IPS-20b (cell line): ENCODE measurements at regions not wholly inside any gene's neighbourhood (a gene's known extent, or its start where the extent isn't known, plus 50 kb on each side); places are given as distances from the start of the nearest gene placed in this dataset.
"Not testable (repeated sequence)": the region's sequence is repeated elsewhere in the genome, so short reads cannot be mapped to it uniquely, and the experiment has no call there.

ENCODE experiments used
- H3K27ac ChIP-seq: one replicate; pipeline ENCODE4 v1.5.1; 2013; ENCODE audit warnings: low read length
- H3K27me3 ChIP-seq: 2 replicates; pipeline ENCODE4 v1.6.1; 2013; ENCODE audit warnings: mild to moderate bottlenecking, low read length, inconsistent platforms; ENCODE audit not compliant: insufficient read depth
- H3K36me3 ChIP-seq: 2 replicates; pipeline ENCODE4 v1.6.1; 2013; ENCODE audit warnings: low read depth, mild to moderate bottlenecking, inconsistent platforms, low read length, moderate library complexity; ENCODE audit not compliant: insufficient read depth
- H3K4me1 ChIP-seq: 2 replicates; pipeline ENCODE4 v1.6.1; 2013; ENCODE audit warnings: mild to moderate bottlenecking, control low read depth, inconsistent platforms, low read length, moderate library complexity; ENCODE audit not compliant: insufficient read depth
- H3K4me3 ChIP-seq: 2 replicates; pipeline ENCODE4 v1.5.1; 2013; ENCODE audit warnings: mild to moderate bottlenecking, low read length, inconsistent platforms
- H3K9ac ChIP-seq: 2 replicates; pipeline ENCODE4 v1.6.1; 2013; ENCODE audit warnings: low read depth, mild to moderate bottlenecking, inconsistent platforms, low read length, moderate library complexity
- H3K9me3 ChIP-seq: 2 replicates; pipeline ENCODE4 v1.6.1; 2013; ENCODE audit warnings: mild to moderate bottlenecking, low read depth, low read length, inconsistent platforms; ENCODE audit not compliant: insufficient read depth

GRCh38 chr1:187038784-187039183, 210.0 kb downstream of the PLA2G4A start:
- H3K36me3 ChIP-seq = no peaks in the 10 kb centered on the region
- H3K4me3 ChIP-seq = no peak overlapping the region
- H3K4me1 ChIP-seq = no peaks in the 10 kb centered on the region
- no peaks in the 10 kb centered on the region for H3K27me3 ChIP-seq
- peaks cover 8% of the 10 kb centered on the region; the same call in 1 of the 2 replicates for H3K9me3 ChIP-seq
- no peak overlapping the region for H3K9ac ChIP-seq
- no peak overlapping the region for H3K27ac ChIP-seq

GRCh38 chr1:187041104-187041503, 212.4 kb downstream of the PLA2G4A start:
- H3K27ac ChIP-seq = no peak overlapping the region
- no peak overlapping the region for H3K9ac ChIP-seq
- H3K27me3 ChIP-seq = no peaks in the 10 kb centered on the region; the same call in 1 of the 2 replicates
- peaks cover 8% of the 10 kb centered on the region; the same call in 1 of the 2 replicates for H3K9me3 ChIP-seq
- H3K4me1 ChIP-seq = 0 out of 2 replicates have a peak, but pooled peaks cover 1% of the 10 kb centered on the region
- H3K4me3 ChIP-seq = no peak overlapping the region
- no peaks in the 10 kb centered on the region for H3K36me3 ChIP-seq

DNA sequence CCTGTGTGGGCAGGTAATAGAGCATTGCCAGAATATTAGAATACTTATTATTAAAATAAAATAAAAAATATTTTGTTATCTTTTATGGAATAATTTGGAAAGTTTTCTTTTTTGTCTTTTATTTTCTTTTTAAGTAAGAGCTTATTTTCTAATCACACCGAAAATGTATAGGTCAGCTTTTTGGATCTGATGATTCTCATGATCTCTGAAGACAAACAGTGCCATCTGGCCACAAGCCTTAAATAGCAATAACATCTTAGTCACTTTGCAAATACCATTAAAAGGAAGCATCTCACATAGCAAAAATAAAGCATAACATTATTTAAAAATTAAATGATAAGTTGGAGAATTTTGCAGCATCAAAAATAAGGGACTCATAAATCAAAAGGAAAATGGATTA, 213.8 kb downstream of the PLA2G4A start:
- no peaks in the 10 kb centered on the region for H3K36me3 ChIP-seq
- no peak overlapping the region for H3K4me3 ChIP-seq
- H3K9me3 ChIP-seq = peaks cover 8% of the 10 kb centered on the region; the same call in 1 of the 2 replicates
- H3K27me3 ChIP-seq = peaks cover 8% of the 10 kb centered on the region; the same call in 1 of the 2 replicates
- H3K27ac ChIP-seq = no peak overlapping the region
- H3K9ac ChIP-seq = no peak overlapping the region
- H3K4me1 ChIP-seq = peaks cover 6% of the 10 kb centered on the region

- H3K27me3 ChIP-seq, H3K4me3 ChIP-seq, H3K9me3 ChIP-seq, H3K27ac ChIP-seq, H3K36me3 ChIP-seq, H3K9ac ChIP-seq: not testable (repeated sequence)
- H3K4me1 ChIP-seq = peaks cover 13% of the 10 kb centered on the region
Observed at GRCh38 chr1:187043433-187043832, 214.7 kb downstream of the PLA2G4A start.

DNA sequence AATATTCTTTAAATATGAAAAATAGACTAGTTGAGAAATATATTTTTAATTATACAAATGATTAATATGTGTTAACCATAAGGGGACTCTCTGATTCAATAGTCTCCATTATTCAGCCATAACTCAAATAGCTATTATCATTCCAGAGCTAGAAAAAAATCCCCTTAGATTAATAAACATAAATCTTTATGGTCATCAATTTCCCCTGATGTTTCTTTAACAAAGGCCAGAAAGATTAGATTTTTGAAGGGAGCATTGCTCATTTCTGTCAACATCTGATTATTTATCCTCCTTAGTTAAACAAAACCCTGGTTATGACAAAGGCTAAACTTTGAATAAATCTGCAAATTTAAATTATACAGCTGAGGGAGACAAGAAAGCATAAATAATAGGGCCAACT, 215.7 kb downstream of the PLA2G4A start:
- no peak overlapping the region for H3K9ac ChIP-seq
- H3K27me3 ChIP-seq = peaks cover 8% of the 10 kb centered on the region; the same call in 1 of the 2 replicates
- H3K27ac ChIP-seq = no peak overlapping the region
- H3K4me3 ChIP-seq = no peak overlapping the region
- no peaks in the 10 kb centered on the region for H3K9me3 ChIP-seq
- H3K36me3 ChIP-seq = no peaks in the 10 kb centered on the region
- H3K4me1 ChIP-seq = peaks cover 16% of the 10 kb centered on the region

DNA sequence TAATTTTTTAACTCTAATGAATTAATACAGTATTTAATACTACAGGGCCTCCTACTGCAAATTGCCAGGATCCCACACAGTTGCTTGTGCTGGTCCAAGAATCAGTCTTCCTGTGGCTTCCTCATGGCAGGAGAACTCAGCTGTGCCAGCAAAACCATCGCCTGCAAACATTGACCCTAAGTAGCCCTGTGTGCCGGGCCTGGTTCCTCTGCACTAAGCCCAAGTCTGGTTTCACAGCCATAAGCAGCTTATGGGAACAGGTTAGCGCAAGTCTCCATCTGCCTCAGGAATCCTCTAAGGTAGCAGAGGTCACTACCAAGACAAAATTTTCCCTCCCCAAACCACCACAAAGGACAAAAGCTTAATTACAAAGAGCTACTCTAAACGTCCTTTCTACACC, 216.6 kb downstream of the PLA2G4A start:
- Histone ChIP-seq H3K9me3 (no peaks in the 10 kb centered on the region), H3K36me3 (no peaks in the 10 kb centered on the region), H3K4me3 (no peak overlapping the region), H3K27me3 (peaks cover 8% of the 10 kb centered on the region; the same call in 1 of the 2 replicates), H3K9ac (no peak overlapping the region), H3K4me1 (peaks cover 16% of the 10 kb centered on the region), H3K27ac (no peak overlapping the region)

DNA sequence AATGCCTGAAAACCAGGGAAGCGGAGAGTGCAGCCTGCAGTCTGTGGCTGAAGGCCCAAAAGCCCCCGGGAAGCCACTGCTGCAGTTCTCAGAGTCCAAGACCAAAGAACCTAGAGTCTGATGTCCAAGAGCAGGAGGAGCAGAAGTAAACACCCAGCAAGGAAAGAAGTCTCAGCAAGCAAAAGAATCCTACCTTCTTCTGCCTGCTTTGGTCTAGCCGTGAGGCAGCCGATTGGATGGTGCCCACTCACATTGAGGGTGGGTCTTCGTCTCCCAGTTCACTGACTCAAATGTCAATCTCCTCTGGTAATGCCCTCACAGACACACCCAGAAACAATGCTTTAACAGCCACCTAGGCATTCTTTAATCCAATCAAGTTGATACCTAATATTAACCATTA, 217.5 kb downstream of the PLA2G4A start:
- Histone ChIP-seq H3K9ac (no peak overlapping the region), H3K27ac (no peak overlapping the region), H3K4me3 (no peak overlapping the region), H3K27me3 (peaks cover 8% of the 10 kb centered on the region; the same call in 1 of the 2 replicates), H3K9me3 (no peaks in the 10 kb centered on the region), H3K4me1 (peaks cover 16% of the 10 kb centered on the region), H3K36me3 (no peaks in the 10 kb centered on the region)

GRCh38 chr1:187047298-187047697, 218.5 kb downstream of the PLA2G4A start:
- Histone ChIP-seq H3K9ac (no peak overlapping the region), H3K4me1 (peaks cover 16% of the 10 kb centered on the region), H3K9me3 (no peaks in the 10 kb centered on the region), H3K4me3 (peak overlapping the region; percentile 40), H3K36me3 (no peaks in the 10 kb centered on the region), H3K27ac (no peak overlapping the region), H3K27me3 (peaks cover 8% of the 10 kb centered on the region; the same call in 1 of the 2 replicates)

- no peak overlapping the region for H3K9ac ChIP-seq
- H3K9me3 ChIP-seq = no peaks in the 10 kb centered on the region
- peaks cover 3% of the 10 kb centered on the region; the same call in 1 of the 2 replicates for H3K27me3 ChIP-seq
- H3K4me1 ChIP-seq = peaks cover 19% of the 10 kb centered on the region
- no peak overlapping the region for H3K4me3 ChIP-seq
- H3K27ac ChIP-seq = no peak overlapping the region
- no peaks in the 10 kb centered on the region for H3K36me3 ChIP-seq
Observed at GRCh38 chr1:187051618-187052232, 223.0 kb downstream of the PLA2G4A start.

DNA sequence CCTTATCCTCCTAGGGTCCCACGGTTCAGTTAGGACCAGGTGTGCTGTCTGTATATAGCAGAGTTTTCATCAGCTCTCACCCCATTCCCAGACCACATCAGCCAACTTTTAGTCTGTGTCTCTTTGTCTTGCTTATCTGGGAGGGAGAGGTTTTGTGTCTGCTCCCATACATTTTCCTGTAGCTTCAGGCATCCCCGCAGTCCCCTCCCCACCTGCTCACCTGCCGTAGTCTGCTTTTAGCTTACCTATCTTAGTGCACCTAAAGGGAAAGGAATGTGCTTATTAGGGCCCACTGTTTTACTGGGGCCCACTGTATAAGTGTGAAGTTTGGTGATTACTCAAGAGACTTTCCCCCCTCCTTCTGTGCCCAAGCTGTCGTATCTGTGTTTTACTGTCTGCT, 225.1 kb downstream of the PLA2G4A start:
- Histone ChIP-seq H3K27me3 (no peaks in the 10 kb centered on the region), H3K36me3 (no peaks in the 10 kb centered on the region)

DNA sequence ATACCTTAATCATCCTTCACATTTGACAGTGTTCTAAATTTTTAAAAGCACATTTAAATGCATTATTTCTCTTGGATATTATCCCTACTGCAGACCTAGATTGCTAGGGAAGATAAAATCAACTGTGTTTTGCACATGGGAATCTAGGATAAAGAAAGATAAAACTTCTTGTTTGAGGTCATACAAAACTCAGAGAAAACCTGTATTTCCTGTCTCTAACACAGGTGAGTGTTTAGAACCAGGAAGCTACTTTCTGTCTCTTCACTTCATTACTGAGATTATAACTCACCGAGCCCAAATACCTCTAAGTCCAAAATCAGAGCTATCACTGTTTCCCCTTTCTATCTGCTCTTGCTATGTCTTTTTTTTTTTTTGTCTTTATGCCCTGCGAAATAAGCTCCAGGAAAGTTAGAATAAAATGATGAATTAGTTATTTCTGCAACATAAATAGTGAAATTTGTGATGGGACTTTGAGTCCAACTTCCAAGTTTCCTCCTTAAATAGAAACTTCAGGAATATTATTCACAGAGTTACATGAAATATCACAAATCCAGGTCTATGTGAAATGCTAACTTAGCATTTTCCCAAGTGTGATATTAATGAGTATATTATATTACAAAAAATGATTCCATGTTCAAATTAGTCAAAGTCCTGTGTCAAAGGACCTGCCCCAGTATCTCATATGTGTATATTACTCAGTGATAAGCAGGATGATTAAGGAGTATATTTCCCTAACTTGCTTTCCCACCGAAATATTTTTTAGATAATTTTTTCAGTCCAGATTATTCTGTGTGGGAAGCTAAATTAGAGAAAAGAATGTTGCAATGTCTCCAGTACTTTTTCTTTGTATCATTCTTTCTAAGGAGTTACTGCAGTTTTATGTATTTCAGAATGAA, 226.4 kb downstream of the PLA2G4A start:
- Histone ChIP-seq H3K4me1 (peaks cover 6% of the 10 kb centered on the region; the same call in 1 of the 2 replicates), H3K27ac (no peak overlapping the region), H3K4me3 (no peak overlapping the region), H3K9me3 (no peaks in the 10 kb centered on the region), H3K9ac (no peak overlapping the region), H3K27me3 (no peaks in the 10 kb centered on the region), H3K36me3 (no peaks in the 10 kb centered on the region)

More for the DNA sequence above, 225.1 kb downstream of the PLA2G4A start:
- H3K4me3 ChIP-seq = no peak overlapping the region
- H3K27ac ChIP-seq = no peak overlapping the region
- no peak overlapping the region for H3K9ac ChIP-seq
- peaks cover 6% of the 10 kb centered on the region; the same call in 1 of the 2 replicates for H3K4me1 ChIP-seq
- no peaks in the 10 kb centered on the region for H3K9me3 ChIP-seq
